ENCODE measurements at regions not wholly inside any gene's neighbourhood (a gene's known extent, or its start where the extent isn't known, plus 50 kb on each side); places are given as distances from the start of the nearest gene placed in this dataset.

DNA sequence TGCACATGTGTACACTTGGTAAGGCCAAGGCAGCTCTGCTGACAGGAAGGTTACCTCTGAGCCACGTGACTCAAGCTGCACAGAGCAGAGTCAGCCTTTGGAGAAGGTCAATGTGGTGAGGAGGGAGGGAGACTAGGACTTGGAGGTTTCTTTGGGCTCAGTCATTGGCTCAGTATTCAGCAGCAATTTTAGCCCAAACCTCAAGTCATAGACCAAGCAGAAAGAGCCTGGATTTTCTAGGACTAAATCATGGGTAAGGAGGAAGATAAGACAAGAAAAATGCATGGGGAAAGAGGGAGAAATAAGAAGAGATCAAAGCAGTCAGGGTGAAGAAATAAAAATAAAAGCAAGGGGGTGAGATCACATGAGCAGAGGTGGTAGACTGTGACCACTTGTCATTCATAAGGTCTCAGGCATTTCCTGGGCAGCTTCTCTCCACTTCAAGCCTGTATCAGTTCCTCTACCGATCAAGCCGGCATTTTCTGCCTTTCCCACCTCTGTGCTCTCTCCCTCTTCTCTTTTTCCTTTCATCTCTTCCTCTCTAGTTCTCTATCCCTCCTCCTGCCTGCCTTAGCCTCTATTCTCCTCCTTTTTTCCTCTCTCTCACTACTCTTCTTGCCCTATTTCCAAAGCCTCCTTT is 51.7 kb upstream of the DUSP10 start:
- Histone ChIP-seq H3K9me3 (ENCODE audit: insufficient read depth, low read length, severe bottlenecking) (no peaks in the 10 kb centered on the region), H3K4me3 (ENCODE audit: low read depth in 1 of 2, low read length in 2 of 2) (no peak overlapping the region), H3K36me3 (ENCODE audit: insufficient read depth, low read length) (no peaks in the 10 kb centered on the region), H4K20me1 (ENCODE audit: insufficient read depth, low read length) (no peaks in the 10 kb centered on the region), H3K4me2 (ENCODE audit: insufficient read depth, low read length) (no peak overlapping the region), H3K4me1 (ENCODE audit: insufficient read depth, low read length) (no peaks in the 10 kb centered on the region), H3K27me3 (ENCODE audit: insufficient read depth, low read length, poor library complexity) (no peaks in the 10 kb centered on the region), H3K27ac (ENCODE audit: low read length) (no peak overlapping the region), H2AFZ (ENCODE audit: low read depth, low read length) (no peak overlapping the region), H3K79me2 (ENCODE audit: insufficient read depth, low read length) (no peaks in the 10 kb centered on the region), H3K9ac (ENCODE audit: low read depth, low read length) (no peak overlapping the region)
- ATAC-seq (ENCODE audit: insufficient read depth, low read depth) (no peak), DNase-seq (no peak)
- TF ChIP-seq, protein P1, sequence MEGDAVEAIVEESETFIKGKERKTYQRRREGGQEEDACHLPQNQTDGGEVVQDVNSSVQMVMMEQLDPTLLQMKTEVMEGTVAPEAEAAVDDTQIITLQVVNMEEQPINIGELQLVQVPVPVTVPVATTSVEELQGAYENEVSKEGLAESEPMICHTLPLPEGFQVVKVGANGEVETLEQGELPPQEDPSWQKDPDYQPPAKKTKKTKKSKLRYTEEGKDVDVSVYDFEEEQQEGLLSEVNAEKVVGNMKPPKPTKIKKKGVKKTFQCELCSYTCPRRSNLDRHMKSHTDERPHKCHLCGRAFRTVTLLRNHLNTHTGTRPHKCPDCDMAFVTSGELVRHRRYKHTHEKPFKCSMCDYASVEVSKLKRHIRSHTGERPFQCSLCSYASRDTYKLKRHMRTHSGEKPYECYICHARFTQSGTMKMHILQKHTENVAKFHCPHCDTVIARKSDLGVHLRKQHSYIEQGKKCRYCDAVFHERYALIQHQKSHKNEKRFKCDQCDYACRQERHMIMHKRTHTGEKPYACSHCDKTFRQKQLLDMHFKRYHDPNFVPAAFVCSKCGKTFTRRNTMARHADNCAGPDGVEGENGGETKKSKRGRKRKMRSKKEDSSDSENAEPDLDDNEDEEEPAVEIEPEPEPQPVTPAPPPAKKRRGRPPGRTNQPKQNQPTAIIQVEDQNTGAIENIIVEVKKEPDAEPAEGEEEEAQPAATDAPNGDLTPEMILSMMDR (IDR thresholded peaks at IDR 0.05; ENCODE audit: borderline replicate concordance, extremely low read depth, low read length, poor library complexity, severe bottlenecking): no peak
- TF ChIP-seq EZH2 (IDR thresholded peaks at IDR 0.05; ENCODE audit: borderline replicate concordance, low read depth, low read length, severe bottlenecking): no peak

GRCh38 chr1:221791846-221792245 is 50.0 kb upstream of the DUSP10 start:
- Histone ChIP-seq H2AFZ (ENCODE audit: low read depth, low read length) (no peak overlapping the region), H3K36me3 (ENCODE audit: insufficient read depth, low read length) (no peaks in the 10 kb centered on the region), H3K79me2 (ENCODE audit: insufficient read depth, low read length) (no peaks in the 10 kb centered on the region), H3K4me1 (ENCODE audit: insufficient read depth, low read length) (no peaks in the 10 kb centered on the region), H3K4me2 (ENCODE audit: insufficient read depth, low read length) (no peak overlapping the region), H4K20me1 (ENCODE audit: insufficient read depth, low read length) (no peaks in the 10 kb centered on the region), H3K27me3 (ENCODE audit: insufficient read depth, low read length, poor library complexity) (no peaks in the 10 kb centered on the region), H3K27ac (ENCODE audit: low read length) (no peak overlapping the region), H3K9ac (ENCODE audit: low read depth, low read length) (no peak overlapping the region), H3K4me3 (ENCODE audit: low read depth in 1 of 2, low read length in 2 of 2) (no peak overlapping the region), H3K9me3 (ENCODE audit: insufficient read depth, low read length, severe bottlenecking) (no peaks in the 10 kb centered on the region)
- DNase-seq (no peak), ATAC-seq (ENCODE audit: insufficient read depth, low read depth) (no peak)
- TF ChIP-seq, protein P1 (IDR thresholded peaks at IDR 0.05; ENCODE audit: borderline replicate concordance, extremely low read depth, low read length, poor library complexity, severe bottlenecking): no peak
- TF ChIP-seq EZH2 (IDR thresholded peaks at IDR 0.05; ENCODE audit: borderline replicate concordance, low read depth, low read length, severe bottlenecking): no peak

All from DND-41 (cell line).